ENCODE measurements at regions not wholly inside any gene's neighbourhood (a gene's known extent, or its start where the extent isn't known, plus 50 kb on each side); places are given as distances from the start of the nearest gene placed in this dataset.

- TF ChIP-seq CTCF (conservative IDR thresholded peaks at IDR 0.05 in 1 of 2, IDR thresholded peaks at IDR 0.05 in 1 of 2; ENCODE audit: low read depth in 1 of 2, low read length in 2 of 2) = no peak
- TF ChIP-seq EZH2 (IDR thresholded peaks at IDR 0.05; ENCODE audit: low read length, missing control alignments) = no peak
Observed at GRCh38 chr3:166461626-166462025, 624.4 kb upstream of the BCHE start.
